ENCODE measurements at regions not wholly inside any gene's neighbourhood (a gene's known extent, or its start where the extent isn't known, plus 50 kb on each side); places are given as distances from the start of the nearest gene placed in this dataset.

GRCh38 chr17:34712481-34713195, 133.3 kb downstream of the TMEM132E start:
- Histone ChIP-seq H3K4me3 (ENCODE audit: low read length) (no peak overlapping the region), H3K27ac (ENCODE audit: low read length) (no peak overlapping the region), H3K36me3 (ENCODE audit: insufficient read depth, low read length) (no peaks in the 10 kb centered on the region), H3K4me2 (ENCODE audit: low read length) (peak overlapping the region; percentile 8), H3K9ac (ENCODE audit: low read length) (no peak overlapping the region), H3K9me2 (ENCODE audit: insufficient read depth, low read length) (no peaks in the 10 kb centered on the region), H3F3A (ENCODE audit: insufficient read depth, low read length, poor library complexity, severe bottlenecking) (no peaks in the 10 kb centered on the region), H3K79me2 (replicated peaks; ENCODE audit: insufficient read depth, low read length) (no peaks in the 10 kb centered on the region), H4K20me1 (ENCODE audit: insufficient read depth) (no peaks in the 10 kb centered on the region), H3K9me3 (ENCODE audit: low read length) (no peaks in the 10 kb centered on the region), H2AFZ (ENCODE audit: low read depth, low read length) (no peak overlapping the region), H3K27me3 (ENCODE audit: insufficient read depth, low read depth, low read length) (no peaks in the 10 kb centered on the region)
- no peak for TF ChIP-seq REST (IDR thresholded peaks at IDR 0.05; ENCODE audit: borderline replicate concordance)
- no peak for TF ChIP-seq SMC3 (conservative IDR thresholded peaks at IDR 0.05; ENCODE audit: poor library complexity)
- no peak for TF ChIP-seq EZH2 (IDR thresholded peaks at IDR 0.05; ENCODE audit: borderline replicate concordance, insufficient read depth, low read length, poor library complexity, severe bottlenecking)
- TF ChIP-seq CTCF (IDR thresholded peaks at IDR 0.05; ENCODE audit: poor library complexity, severe bottlenecking): no peak
- TF ChIP-seq EP300 (conservative IDR thresholded peaks at IDR 0.05; ENCODE audit: poor library complexity, severe bottlenecking): no peak
- TF ChIP-seq POLR2AphosphoS5 (IDR thresholded peaks at IDR 0.05): no peak
- TF ChIP-seq MXI1 (conservative IDR thresholded peaks at IDR 0.05; ENCODE audit: poor library complexity, severe bottlenecking): no peak
- no peak for TF ChIP-seq RAD21 (conservative IDR thresholded peaks at IDR 0.05)
- no peak for TF ChIP-seq TAF1 (IDR thresholded peaks at IDR 0.05; ENCODE audit: low read depth)

- H3K9me2 ChIP-seq (ENCODE audit: insufficient read depth, low read length): no peaks in the 10 kb centered on the region
- H4K20me1 ChIP-seq (ENCODE audit: insufficient read depth): no peaks in the 10 kb centered on the region
- no peaks in the 10 kb centered on the region for H3K36me3 ChIP-seq (ENCODE audit: insufficient read depth, low read length)
- no peaks in the 10 kb centered on the region for H3K27me3 ChIP-seq (ENCODE audit: insufficient read depth, low read depth, low read length)
- H3K9me3 ChIP-seq (ENCODE audit: low read length): no peaks in the 10 kb centered on the region
- no peak overlapping the region for H2AFZ ChIP-seq (ENCODE audit: low read depth, low read length)
- no peak overlapping the region for H3K4me3 ChIP-seq (ENCODE audit: low read length)
- TF ChIP-seq EP300 (conservative IDR thresholded peaks at IDR 0.05; ENCODE audit: poor library complexity, severe bottlenecking) (no peak), EZH2 (IDR thresholded peaks at IDR 0.05; ENCODE audit: borderline replicate concordance, insufficient read depth, low read length, poor library complexity, severe bottlenecking) (no peak), MXI1 (conservative IDR thresholded peaks at IDR 0.05; ENCODE audit: poor library complexity, severe bottlenecking) (no peak), TAF1 (IDR thresholded peaks at IDR 0.05; ENCODE audit: low read depth) (no peak), POLR2AphosphoS5 (IDR thresholded peaks at IDR 0.05) (no peak), CTCF (IDR thresholded peaks at IDR 0.05; ENCODE audit: poor library complexity, severe bottlenecking) (no peak), SMC3 (conservative IDR thresholded peaks at IDR 0.05; ENCODE audit: poor library complexity) (no peak), REST (IDR thresholded peaks at IDR 0.05; ENCODE audit: borderline replicate concordance) (no peak), RAD21 (conservative IDR thresholded peaks at IDR 0.05) (no peak)
- no peaks in the 10 kb centered on the region for H3F3A ChIP-seq (ENCODE audit: insufficient read depth, low read length, poor library complexity, severe bottlenecking)
- no peaks in the 10 kb centered on the region for H3K79me2 ChIP-seq (replicated peaks; ENCODE audit: insufficient read depth, low read length)
- no peak overlapping the region for H3K4me2 ChIP-seq (ENCODE audit: low read length)
- H3K9ac ChIP-seq (ENCODE audit: low read length): no peak overlapping the region
- no peak overlapping the region for H3K27ac ChIP-seq (ENCODE audit: low read length)
Measured at GRCh38 chr17:34711646-34712045, 132.3 kb downstream of the TMEM132E start.

Measured in neural cell (in vitro differentiated cells).